T-helper 1 cell treated with Interleukin-12 subunit alpha and Interleukin-12 subunit beta and Interleukin-4 antibody, amounts not matched to agents 30 μg/mL and 1 μg/mL, for 36 hours (primary cell): ENCODE measurements at regions not wholly inside any gene's neighbourhood (a gene's known extent, or its start where the extent isn't known, plus 50 kb on each side); places are given as distances from the start of the nearest gene placed in this dataset.

Source experiments
- H3K27ac Mint-ChIP-seq: one replicate; pipeline ENCODE4 v1.8.0; 2021; ENCODE audit warnings: mild to moderate bottlenecking, mixed read lengths
- H3K27me3 Mint-ChIP-seq: one replicate; pipeline ENCODE4 v1.8.0; 2021; ENCODE audit warnings: low read depth, mixed read lengths
- H3K36me3 Mint-ChIP-seq: one replicate; pipeline ENCODE4 v1.8.0; 2021; ENCODE audit warnings: low read depth, mixed read lengths
- H3K4me1 Mint-ChIP-seq: one replicate; pipeline ENCODE4 v1.8.0; 2021; ENCODE audit warnings: low read depth, mixed read lengths
- H3K4me3 Mint-ChIP-seq: one replicate; pipeline ENCODE4 v1.8.0; 2021; ENCODE audit warnings: mild to moderate bottlenecking, moderate library complexity, mixed read lengths
- H3K9me3 Mint-ChIP-seq: one replicate; pipeline ENCODE4 v1.8.0; 2021; ENCODE audit warnings: mixed read lengths

DNA sequence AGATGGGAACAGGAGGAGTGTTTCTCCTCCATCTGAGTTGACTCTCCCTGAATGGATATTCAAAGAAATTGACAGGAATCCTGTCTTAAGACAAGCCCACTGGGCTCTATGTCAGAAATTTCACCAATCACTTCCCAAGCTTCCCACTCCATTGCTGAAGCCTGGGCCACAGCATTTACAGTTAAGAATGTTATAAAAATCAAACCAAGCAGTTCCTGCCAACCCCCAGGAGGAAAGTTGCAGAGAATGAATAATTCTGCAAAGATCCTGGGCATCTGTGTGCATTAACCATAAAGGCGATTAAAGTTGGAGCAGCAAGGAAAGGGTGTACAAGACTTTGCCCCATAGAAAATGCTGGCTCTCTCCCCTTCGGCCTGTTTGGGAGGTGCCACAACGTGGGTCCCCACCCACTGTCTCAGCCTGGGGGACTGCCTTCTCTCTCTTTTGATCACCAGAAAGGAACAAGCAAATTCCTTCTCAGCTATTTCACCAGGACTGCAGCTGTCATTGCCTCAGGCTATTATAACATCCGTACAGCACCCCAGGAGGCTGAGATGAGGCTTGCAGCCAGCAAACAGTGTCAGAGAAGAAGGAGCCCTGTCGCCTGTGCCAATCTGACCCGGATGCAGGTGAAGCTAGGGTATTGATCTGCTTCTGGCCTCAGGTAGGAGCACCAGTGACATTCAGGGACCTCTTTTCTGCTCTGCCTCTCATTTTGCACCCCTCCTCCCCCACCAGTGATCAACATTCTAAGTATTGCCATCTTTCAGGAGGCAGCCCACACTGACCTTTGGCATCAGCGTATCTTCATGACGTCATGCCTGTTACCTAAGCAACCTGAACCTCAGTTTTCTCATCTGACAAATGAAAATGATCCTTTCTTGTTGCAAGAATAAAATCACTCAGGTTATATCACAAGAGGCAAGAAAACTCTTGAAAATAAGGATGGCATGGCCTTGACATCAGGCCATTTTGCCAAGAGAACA lies 219.0 kb downstream of the SH3BP4 start:
- no peaks in the 10 kb centered on the region for H3K36me3 Mint-ChIP-seq
- H3K9me3 Mint-ChIP-seq = no peaks in the 10 kb centered on the region
- H3K27ac Mint-ChIP-seq = no peak overlapping the region
- no peaks in the 10 kb centered on the region for H3K27me3 Mint-ChIP-seq
- no peak overlapping the region for H3K4me3 Mint-ChIP-seq
- H3K4me1 Mint-ChIP-seq = no peaks in the 10 kb centered on the region

DNA sequence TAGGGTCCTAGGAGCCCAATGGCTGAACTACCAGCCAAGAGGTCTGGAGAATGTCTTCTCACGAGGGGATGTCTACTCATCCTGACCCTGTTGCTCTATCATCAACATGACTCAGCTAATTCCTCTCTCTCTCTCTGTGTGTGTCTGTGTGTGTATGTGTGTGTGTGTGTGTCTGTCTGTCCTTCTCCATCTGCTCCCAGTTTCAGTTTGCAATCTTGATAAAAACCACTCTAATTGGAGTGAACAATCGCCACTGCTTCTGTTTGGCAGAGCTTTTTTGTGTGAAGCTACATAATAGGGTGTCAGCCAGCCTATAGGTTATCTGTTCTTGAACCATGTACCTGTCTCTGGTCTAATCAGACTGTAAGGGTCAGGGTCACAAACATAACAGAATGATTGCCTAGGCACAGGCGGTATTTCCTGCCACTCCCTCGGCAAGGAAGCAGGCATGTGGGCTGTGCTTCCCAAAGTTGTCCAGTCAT lies 219.8 kb downstream of the SH3BP4 start:
- Mint-ChIP-seq H3K27me3 (no peaks in the 10 kb centered on the region), H3K9me3 (no peaks in the 10 kb centered on the region), H3K36me3 (no peaks in the 10 kb centered on the region), H3K27ac (no peak overlapping the region), H3K4me3 (no peak overlapping the region), H3K4me1 (no peaks in the 10 kb centered on the region)

DNA sequence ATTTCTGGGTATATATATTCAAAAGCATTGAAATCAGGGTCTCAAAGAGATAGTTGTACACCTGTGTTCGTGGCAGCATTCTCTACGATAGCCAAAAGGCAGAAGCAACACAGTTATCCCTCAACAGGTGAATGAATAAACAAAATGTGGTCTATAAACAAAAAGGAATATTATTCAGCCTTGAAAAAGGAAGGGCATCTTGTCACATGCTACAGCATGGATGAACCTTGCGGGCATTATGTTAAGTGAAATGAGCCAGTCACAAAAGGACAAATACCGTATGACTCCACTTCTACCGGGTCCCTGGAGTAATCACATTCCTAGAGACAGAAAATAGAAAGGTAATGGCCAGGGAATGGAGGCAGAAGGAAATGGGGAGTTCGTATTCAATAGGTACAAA lies 228.8 kb downstream of the SH3BP4 start:
- Mint-ChIP-seq H3K4me3 (no peak overlapping the region), H3K36me3 (no peaks in the 10 kb centered on the region), H3K27me3 (peaks cover 4% of the 10 kb centered on the region), H3K27ac (no peak overlapping the region), H3K4me1 (no peaks in the 10 kb centered on the region), H3K9me3 (no peaks in the 10 kb centered on the region)

GRCh38 chr2:235183786-235184185 lies 232.0 kb downstream of the SH3BP4 start:
- Mint-ChIP-seq H3K4me1 (no peaks in the 10 kb centered on the region), H3K4me3 (no peak overlapping the region), H3K9me3 (no peaks in the 10 kb centered on the region), H3K27me3 (peaks cover 4% of the 10 kb centered on the region), H3K36me3 (no peaks in the 10 kb centered on the region), H3K27ac (no peak overlapping the region)

GRCh38 chr2:235187806-235188205 lies 236.0 kb downstream of the SH3BP4 start:
- Mint-ChIP-seq H3K9me3 (no peaks in the 10 kb centered on the region), H3K4me1 (no peaks in the 10 kb centered on the region), H3K27ac (no peak overlapping the region), H3K4me3 (no peak overlapping the region), H3K27me3 (peaks cover 7% of the 10 kb centered on the region), H3K36me3 (no peaks in the 10 kb centered on the region)

GRCh38 chr2:235191486-235191885 lies 239.7 kb downstream of the SH3BP4 start:
- H3K27me3 Mint-ChIP-seq = peaks cover 3% of the 10 kb centered on the region
- no peaks in the 10 kb centered on the region for H3K36me3 Mint-ChIP-seq
- no peak overlapping the region for H3K4me3 Mint-ChIP-seq
- H3K27ac Mint-ChIP-seq = no peak overlapping the region
- H3K4me1 Mint-ChIP-seq = no peaks in the 10 kb centered on the region
- H3K9me3 Mint-ChIP-seq = no peaks in the 10 kb centered on the region

- Mint-ChIP-seq H3K27me3 (peaks cover 3% of the 10 kb centered on the region), H3K4me3 (no peak overlapping the region), H3K36me3 (no peaks in the 10 kb centered on the region), H3K9me3 (no peaks in the 10 kb centered on the region), H3K4me1 (no peaks in the 10 kb centered on the region), H3K27ac (no peak overlapping the region)
These were observed 240.2 kb downstream of the SH3BP4 start for GRCh38 chr2:235191978-235192377.

DNA sequence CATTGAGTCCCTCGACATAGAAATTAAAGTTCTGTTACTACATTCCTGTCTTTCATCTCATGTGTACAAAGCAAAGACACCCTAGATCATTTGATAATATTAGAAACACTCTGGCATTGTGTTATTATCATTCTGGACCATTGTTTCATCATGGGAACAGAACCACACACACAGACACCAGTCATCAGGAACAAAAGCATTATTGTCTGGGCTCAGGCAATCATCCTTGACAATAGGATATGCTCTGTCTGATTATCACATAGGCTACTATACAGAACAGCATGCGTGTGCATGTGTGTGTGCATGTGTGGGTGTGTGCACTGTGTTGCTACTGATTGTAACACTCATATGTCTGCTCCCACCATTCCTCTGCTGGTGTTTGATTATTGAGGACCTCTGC lies 242.5 kb downstream of the SH3BP4 start:
- no peak overlapping the region for H3K27ac Mint-ChIP-seq
- H3K4me3 Mint-ChIP-seq = no peak overlapping the region
- H3K9me3 Mint-ChIP-seq = no peaks in the 10 kb centered on the region
- no peaks in the 10 kb centered on the region for H3K36me3 Mint-ChIP-seq
- H3K4me1 Mint-ChIP-seq = no peaks in the 10 kb centered on the region
- H3K27me3 Mint-ChIP-seq = peaks cover 3% of the 10 kb centered on the region

- Mint-ChIP-seq H3K9me3 (no peaks in the 10 kb centered on the region), H3K27me3 (peaks cover 3% of the 10 kb centered on the region), H3K4me3 (no peak overlapping the region), H3K27ac (no peak overlapping the region), H3K4me1 (no peaks in the 10 kb centered on the region), H3K36me3 (no peaks in the 10 kb centered on the region)
These were observed 243.0 kb downstream of the SH3BP4 start for GRCh38 chr2:235194836-235195235.

DNA sequence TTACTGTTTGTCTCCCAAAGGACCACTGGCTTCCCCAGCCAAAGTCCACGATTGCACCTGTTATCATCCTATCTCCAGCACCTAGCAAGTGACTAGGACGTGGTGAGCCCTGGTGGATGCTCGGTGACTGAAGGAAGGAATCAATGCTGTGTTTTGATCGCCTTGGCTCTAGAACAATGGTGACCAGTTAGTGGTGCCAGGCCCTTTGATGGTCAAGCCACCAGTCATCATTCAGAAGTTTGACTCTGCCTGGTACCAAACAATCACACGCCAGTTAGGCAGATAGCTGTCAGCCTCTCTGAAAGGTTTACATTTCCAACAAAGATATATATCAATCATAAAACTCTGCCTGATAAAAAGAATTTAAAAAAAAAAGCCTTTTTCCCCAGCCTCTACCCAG lies 244.1 kb downstream of the SH3BP4 start:
- H3K27ac Mint-ChIP-seq = no peak overlapping the region
- H3K4me1 Mint-ChIP-seq = no peaks in the 10 kb centered on the region
- H3K36me3 Mint-ChIP-seq = no peaks in the 10 kb centered on the region
- no peaks in the 10 kb centered on the region for H3K9me3 Mint-ChIP-seq
- H3K4me3 Mint-ChIP-seq = no peak overlapping the region
- peaks cover 3% of the 10 kb centered on the region for H3K27me3 Mint-ChIP-seq

GRCh38 chr2:235199128-235199527 lies 247.3 kb downstream of the SH3BP4 start:
- H3K4me3 Mint-ChIP-seq = no peak overlapping the region
- H3K27me3 Mint-ChIP-seq = no peaks in the 10 kb centered on the region
- H3K36me3 Mint-ChIP-seq = no peaks in the 10 kb centered on the region
- no peaks in the 10 kb centered on the region for H3K4me1 Mint-ChIP-seq
- no peak overlapping the region for H3K27ac Mint-ChIP-seq
- H3K9me3 Mint-ChIP-seq = no peaks in the 10 kb centered on the region

DNA sequence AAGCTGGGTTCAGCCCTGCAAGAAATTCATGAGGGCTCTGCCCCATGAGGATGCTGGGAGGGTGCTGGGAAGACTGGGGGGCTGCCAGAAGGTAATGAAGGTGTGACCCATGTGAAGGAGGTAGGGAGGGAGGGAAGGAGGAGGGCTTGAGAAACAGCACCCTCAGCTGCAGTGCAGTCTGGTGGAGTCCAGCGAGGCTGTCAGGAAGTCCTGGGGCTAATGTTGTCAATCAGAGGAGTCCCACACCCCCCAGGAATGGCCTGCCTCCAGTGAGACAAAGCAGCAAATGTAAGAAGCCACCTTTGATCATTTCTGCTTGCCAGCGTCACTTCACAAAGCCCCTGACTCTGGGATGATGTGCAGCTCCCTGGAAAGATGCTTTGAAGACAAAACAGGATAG lies 248.4 kb downstream of the SH3BP4 start:
- H3K4me3 Mint-ChIP-seq = no peak overlapping the region
- H3K9me3 Mint-ChIP-seq = no peaks in the 10 kb centered on the region
- no peak overlapping the region for H3K27ac Mint-ChIP-seq
- no peaks in the 10 kb centered on the region for H3K4me1 Mint-ChIP-seq
- H3K27me3 Mint-ChIP-seq = no peaks in the 10 kb centered on the region
- no peaks in the 10 kb centered on the region for H3K36me3 Mint-ChIP-seq

DNA sequence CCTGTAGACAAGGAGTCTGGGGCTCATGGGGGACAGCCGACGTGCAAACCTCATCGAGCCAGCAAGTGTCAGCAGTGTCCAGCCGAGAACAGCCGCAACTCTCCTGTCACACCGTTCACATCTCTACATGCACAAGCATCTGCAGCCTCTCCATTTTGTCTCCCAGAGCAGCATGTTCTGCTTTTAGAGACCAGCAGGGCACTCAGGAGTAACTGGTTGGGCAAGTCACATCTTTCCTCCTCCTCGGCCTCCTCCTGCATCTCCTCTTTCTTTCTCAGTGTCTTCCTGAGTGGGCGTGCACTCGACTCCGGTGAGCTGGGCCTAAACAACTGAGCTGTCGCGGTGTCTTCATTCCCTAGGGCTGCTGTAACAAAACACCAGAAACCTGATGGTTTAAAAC lies 249.9 kb downstream of the SH3BP4 start:
- Mint-ChIP-seq H3K27ac (no peak overlapping the region), H3K36me3 (no peaks in the 10 kb centered on the region), H3K4me3 (no peak overlapping the region), H3K27me3 (no peaks in the 10 kb centered on the region), H3K4me1 (no peaks in the 10 kb centered on the region), H3K9me3 (no peaks in the 10 kb centered on the region)

GRCh38 chr2:235204948-235205347 lies 253.1 kb downstream of the SH3BP4 start:
- Mint-ChIP-seq H3K9me3 (no peaks in the 10 kb centered on the region), H3K4me3 (no peak overlapping the region), H3K27me3 (no peaks in the 10 kb centered on the region), H3K27ac (no peak overlapping the region), H3K4me1 (no peaks in the 10 kb centered on the region), H3K36me3 (no peaks in the 10 kb centered on the region)

- H3K4me1 Mint-ChIP-seq = no peaks in the 10 kb centered on the region
- H3K4me3 Mint-ChIP-seq = no peak overlapping the region
- no peaks in the 10 kb centered on the region for H3K27me3 Mint-ChIP-seq
- no peak overlapping the region for H3K27ac Mint-ChIP-seq
- no peaks in the 10 kb centered on the region for H3K36me3 Mint-ChIP-seq
- H3K9me3 Mint-ChIP-seq = no peaks in the 10 kb centered on the region
These were observed 254.6 kb downstream of the SH3BP4 start for GRCh38 chr2:235206399-235206798.
